PC-3 (cell line): ENCODE measurements at regions not wholly inside any gene's neighbourhood (a gene's known extent, or its start where the extent isn't known, plus 50 kb on each side); places are given as distances from the start of the nearest gene placed in this dataset.
"Not testable (repeated sequence)": the region's sequence is repeated elsewhere in the genome, so short reads cannot be mapped to it uniquely, and the experiment has no call there.

Source experiments
- EZH2 ChIP-seq: fragments of 300-600 bp; sonication (generic); IDR thresholded peaks from one replicate; pipeline ENCODE4 v1.6.1; 2017; ENCODE audit warnings: antibody characterized with exemption, mild to moderate bottlenecking, low read length; ENCODE audit not compliant: unreplicated experiment
- TF ChIP-seq, protein P1 (sequence below): fragments of 300-600 bp; sonication (generic); conservative IDR thresholded peaks from 2 replicates; pipeline ENCODE4 v1.5.1; 2017; ENCODE audit warnings: antibody characterized with exemption, low read depth, mild to moderate bottlenecking, low read length

DNA sequence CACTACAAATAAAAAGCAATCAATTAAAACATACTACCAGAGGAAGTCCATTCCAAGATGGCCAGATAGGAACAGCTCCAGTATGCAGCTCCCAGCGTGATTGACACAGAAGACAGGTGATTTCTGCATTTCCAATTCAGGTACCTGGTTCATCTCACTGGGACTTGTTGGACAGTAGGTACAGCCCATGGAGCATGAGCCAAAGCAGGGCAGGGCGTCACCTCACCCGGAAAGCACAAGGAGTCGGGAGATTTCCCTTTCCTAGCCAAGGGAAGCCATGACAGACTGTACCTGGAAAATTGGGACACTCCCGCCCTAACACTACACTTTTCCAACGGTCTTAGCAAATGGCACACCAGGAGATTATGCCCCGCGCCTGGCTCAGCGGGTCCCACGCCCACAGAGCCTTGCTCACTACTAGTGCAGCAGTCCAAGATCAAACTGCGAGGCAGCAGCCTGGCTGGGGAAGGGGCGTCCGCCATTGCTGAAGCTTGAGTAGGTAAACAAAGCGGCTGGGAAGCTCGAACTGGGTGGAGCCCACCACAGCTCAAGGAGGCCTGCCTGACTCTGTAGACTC is 106.0 kb downstream of the BUD13 start:
- TF ChIP-seq EZH2 = not testable (repeated sequence)
- TF ChIP-seq, protein P1, sequence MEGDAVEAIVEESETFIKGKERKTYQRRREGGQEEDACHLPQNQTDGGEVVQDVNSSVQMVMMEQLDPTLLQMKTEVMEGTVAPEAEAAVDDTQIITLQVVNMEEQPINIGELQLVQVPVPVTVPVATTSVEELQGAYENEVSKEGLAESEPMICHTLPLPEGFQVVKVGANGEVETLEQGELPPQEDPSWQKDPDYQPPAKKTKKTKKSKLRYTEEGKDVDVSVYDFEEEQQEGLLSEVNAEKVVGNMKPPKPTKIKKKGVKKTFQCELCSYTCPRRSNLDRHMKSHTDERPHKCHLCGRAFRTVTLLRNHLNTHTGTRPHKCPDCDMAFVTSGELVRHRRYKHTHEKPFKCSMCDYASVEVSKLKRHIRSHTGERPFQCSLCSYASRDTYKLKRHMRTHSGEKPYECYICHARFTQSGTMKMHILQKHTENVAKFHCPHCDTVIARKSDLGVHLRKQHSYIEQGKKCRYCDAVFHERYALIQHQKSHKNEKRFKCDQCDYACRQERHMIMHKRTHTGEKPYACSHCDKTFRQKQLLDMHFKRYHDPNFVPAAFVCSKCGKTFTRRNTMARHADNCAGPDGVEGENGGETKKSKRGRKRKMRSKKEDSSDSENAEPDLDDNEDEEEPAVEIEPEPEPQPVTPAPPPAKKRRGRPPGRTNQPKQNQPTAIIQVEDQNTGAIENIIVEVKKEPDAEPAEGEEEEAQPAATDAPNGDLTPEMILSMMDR = not testable (repeated sequence)
